ENCODE measurements at regions not wholly inside any gene's neighbourhood (a gene's known extent, or its start where the extent isn't known, plus 50 kb on each side); places are given as distances from the start of the nearest gene placed in this dataset.
"Not testable (repeated sequence)": the region's sequence is repeated elsewhere in the genome, so short reads cannot be mapped to it uniquely, and the experiment has no call there.

GRCh38 chr15:34520566-34520965, 62.9 kb downstream of the GOLGA8B start:
- H2AFZ ChIP-seq (ENCODE audit: low read length) = no peak overlapping the region
- no peaks in the 10 kb centered on the region for H3K36me3 ChIP-seq (ENCODE audit: control insufficient read depth, insufficient read depth, low read length)
- peaks cover 3% of the 10 kb centered on the region for H3K27me3 ChIP-seq (ENCODE audit: control insufficient read depth, insufficient read depth, low read length)
- DNase-seq (ENCODE audit: low read depth in 2 of 2) = no peak
- H3K27ac ChIP-seq (ENCODE audit: insufficient read depth, low read length) = no peak overlapping the region
- H3K9ac ChIP-seq (ENCODE audit: insufficient read depth, low read length) = no peak overlapping the region
- no peak overlapping the region for H3K4me3 ChIP-seq (replicated peaks in 1 of 4; ENCODE audit: control extremely low read depth in 1 of 4, insufficient read depth in 1 of 4, low read depth in 3 of 4, low read length in 4 of 4)
- no peaks in the 10 kb centered on the region for H3K4me1 ChIP-seq (ENCODE audit: control insufficient read depth, extremely low read depth, insufficient read depth, low read length)
- H4K20me1 ChIP-seq (ENCODE audit: control insufficient read depth, extremely low read depth, insufficient read depth, low read length) = no peaks in the 10 kb centered on the region
- no peaks in the 10 kb centered on the region for H3K79me2 ChIP-seq (ENCODE audit: control insufficient read depth, insufficient read depth, low read length)
- no peak overlapping the region for H3K4me2 ChIP-seq (ENCODE audit: extremely low read depth, insufficient read depth, low read length)
- H3K9me3 ChIP-seq (ENCODE audit: control insufficient read depth, insufficient read depth, low read depth, low read length) = no peaks in the 10 kb centered on the region
- TF ChIP-seq EZH2 (IDR thresholded peaks at IDR 0.05; ENCODE audit: low read length, missing control alignments) (no peak), CTCF (conservative IDR thresholded peaks at IDR 0.05 in 1 of 2, IDR thresholded peaks at IDR 0.05 in 1 of 2; ENCODE audit: low read depth in 1 of 2, low read length in 2 of 2) (no peak)

- not testable (repeated sequence) for H3K4me1 ChIP-seq (ENCODE audit: control insufficient read depth, extremely low read depth, insufficient read depth, low read length); H2AFZ ChIP-seq (ENCODE audit: low read length); H4K20me1 ChIP-seq (ENCODE audit: control insufficient read depth, extremely low read depth, insufficient read depth, low read length); H3K4me3 ChIP-seq (replicated peaks in 1 of 4; ENCODE audit: control extremely low read depth in 1 of 4, insufficient read depth in 1 of 4, low read depth in 3 of 4, low read length in 4 of 4); H3K79me2 ChIP-seq (ENCODE audit: control insufficient read depth, insufficient read depth, low read length); H3K36me3 ChIP-seq (ENCODE audit: control insufficient read depth, insufficient read depth, low read length); H3K9ac ChIP-seq (ENCODE audit: insufficient read depth, low read length); H3K4me2 ChIP-seq (ENCODE audit: extremely low read depth, insufficient read depth, low read length); DNase-seq (ENCODE audit: low read depth in 2 of 2); H3K27ac ChIP-seq (ENCODE audit: insufficient read depth, low read length); H3K27me3 ChIP-seq (ENCODE audit: control insufficient read depth, insufficient read depth, low read length); H3K9me3 ChIP-seq (ENCODE audit: control insufficient read depth, insufficient read depth, low read depth, low read length)
Measured at GRCh38 chr15:34520010-34520409, 63.4 kb downstream of the GOLGA8B start.

- Histone ChIP-seq H3K9ac (ENCODE audit: insufficient read depth, low read length) (peak overlapping the region; percentile 38), H3K4me1 (ENCODE audit: control insufficient read depth, extremely low read depth, insufficient read depth, low read length) (no peaks in the 10 kb centered on the region), H3K4me2 (ENCODE audit: extremely low read depth, insufficient read depth, low read length) (peak overlapping the region; percentile 89), H3K79me2 (ENCODE audit: control insufficient read depth, insufficient read depth, low read length) (no peaks in the 10 kb centered on the region), H3K27ac (ENCODE audit: insufficient read depth, low read length) (no peak overlapping the region), H3K4me3 (replicated peaks in 1 of 4; ENCODE audit: control extremely low read depth in 1 of 4, insufficient read depth in 1 of 4, low read depth in 3 of 4, low read length in 4 of 4) (peak overlapping the region; percentile 37 to 70 (median 52)), H3K27me3 (ENCODE audit: control insufficient read depth, insufficient read depth, low read length) (peaks cover 5% of the 10 kb centered on the region), H4K20me1 (ENCODE audit: control insufficient read depth, extremely low read depth, insufficient read depth, low read length) (no peaks in the 10 kb centered on the region), H2AFZ (ENCODE audit: low read length) (peak overlapping the region; percentile 68), H3K36me3 (ENCODE audit: control insufficient read depth, insufficient read depth, low read length) (no peaks in the 10 kb centered on the region), H3K9me3 (ENCODE audit: control insufficient read depth, insufficient read depth, low read depth, low read length) (no peaks in the 10 kb centered on the region)
- DNase-seq (ENCODE audit: low read depth in 2 of 2) = peak; percentile 38 to 64
- TF ChIP-seq EZH2 (IDR thresholded peaks at IDR 0.05; ENCODE audit: low read length, missing control alignments) = no peak
- TF ChIP-seq CTCF (conservative IDR thresholded peaks at IDR 0.05 in 1 of 2, IDR thresholded peaks at IDR 0.05 in 1 of 2; ENCODE audit: low read depth in 1 of 2, low read length in 2 of 2) = peak in 1 of 2 donors; percentile 2
Measured at GRCh38 chr15:34514251-34514670, 69.2 kb downstream of the GOLGA8B start.

Measured in fibroblast of lung (primary cell).